Sigmoid colon (tissue), 4 donors: ENCODE measurements at regions not wholly inside any gene's neighbourhood (a gene's known extent, or its start where the extent isn't known, plus 50 kb on each side); places are given as distances from the start of the nearest gene placed in this dataset.

Experiments used
- CTCF ChIP-seq, 4 experiments: fragments of 450-650 bp in 3 of 4; fragments of 200-600 bp in 1 of 4; IDR thresholded peaks; one replicate each; pipeline ENCODE4 v1.5.1; 2016 to 2019; ENCODE audit warnings: antibody characterized with exemption in 4 of 4, mild to moderate bottlenecking in 3 of 4, moderate library complexity in 2 of 4
- EP300 ChIP-seq, 4 donors: sonication (generic); formaldehyde crosslinking; IDR thresholded peaks; one replicate each; pipeline ENCODE4 v1.6.1; 2017; ENCODE audit warnings: antibody characterized with exemption in 4 of 4
- POLR2A ChIP-seq, 2 donors: fragments of 450-650 bp; IDR thresholded peaks; one replicate each; pipeline ENCODE4 v1.6.1; 2016; ENCODE audit warnings: antibody characterized with exemption in 2 of 2, mild to moderate bottlenecking in 2 of 2, moderate library complexity in 2 of 2

- TF ChIP-seq CTCF (IDR thresholded peaks at IDR 0.05) (no peak), POLR2A (IDR thresholded peaks at IDR 0.05) (no peak), EP300 (IDR thresholded peaks at IDR 0.05) (no peak)
These were observed 140.9 kb downstream of the UTP18 start for GRCh38 chr17:51401279-51401678.
